Glutamatergic neuron (in vitro differentiated cells): ENCODE measurements at regions not wholly inside any gene's neighbourhood (a gene's known extent, or its start where the extent isn't known, plus 50 kb on each side); places are given as distances from the start of the nearest gene placed in this dataset.
"Not testable (repeated sequence)": the region's sequence is repeated elsewhere in the genome, so short reads cannot be mapped to it uniquely, and the experiment has no call there.

ENCODE experiments used
- DNase-seq: peaks from one replicate; pipeline ENCODE4 v3.0.0; 2022
- H3K27ac Mint-ChIP-seq: one replicate; pipeline ENCODE4 v1.8.0; 2020; ENCODE audit warnings: mild to moderate bottlenecking, mixed read lengths, inconsistent platforms; ENCODE audit not compliant: unreplicated experiment
- H3K27me3 Mint-ChIP-seq: one replicate; pipeline ENCODE4 v1.8.0; 2020; ENCODE audit warnings: mild to moderate bottlenecking, moderate library complexity, mixed read lengths, inconsistent platforms; ENCODE audit not compliant: unreplicated experiment
- H3K36me3 Mint-ChIP-seq: one replicate; pipeline ENCODE4 v1.8.0; 2020; ENCODE audit warnings: mild to moderate bottlenecking, mixed read lengths, inconsistent platforms; ENCODE audit not compliant: unreplicated experiment
- H3K4me1 Mint-ChIP-seq: one replicate; pipeline ENCODE4 v1.8.0; 2020; ENCODE audit warnings: mild to moderate bottlenecking, low read depth, mixed read lengths, inconsistent platforms; ENCODE audit not compliant: unreplicated experiment
- H3K4me3 Mint-ChIP-seq: one replicate; pipeline ENCODE4 v1.8.0; 2020; ENCODE audit warnings: mild to moderate bottlenecking, mixed read lengths, inconsistent platforms; ENCODE audit not compliant: unreplicated experiment
- H3K9me3 Mint-ChIP-seq: one replicate; pipeline ENCODE4 v1.8.0; 2020; ENCODE audit warnings: mild to moderate bottlenecking, moderate library complexity, mixed read lengths, inconsistent platforms; ENCODE audit not compliant: unreplicated experiment
- CTCF ChIP-seq: fragments of 200-600 bp; sonication (generic); IDR thresholded peaks from one replicate; pipeline ENCODE4 v1.5.0; 2021; ENCODE audit not compliant: partially characterized antibody, unreplicated experiment

GRCh38 chr15:84402856-84403608, 167.5 kb downstream of the GOLGA6L4 start:
- no peak for DNase-seq
- TF ChIP-seq CTCF = no peak

DNA sequence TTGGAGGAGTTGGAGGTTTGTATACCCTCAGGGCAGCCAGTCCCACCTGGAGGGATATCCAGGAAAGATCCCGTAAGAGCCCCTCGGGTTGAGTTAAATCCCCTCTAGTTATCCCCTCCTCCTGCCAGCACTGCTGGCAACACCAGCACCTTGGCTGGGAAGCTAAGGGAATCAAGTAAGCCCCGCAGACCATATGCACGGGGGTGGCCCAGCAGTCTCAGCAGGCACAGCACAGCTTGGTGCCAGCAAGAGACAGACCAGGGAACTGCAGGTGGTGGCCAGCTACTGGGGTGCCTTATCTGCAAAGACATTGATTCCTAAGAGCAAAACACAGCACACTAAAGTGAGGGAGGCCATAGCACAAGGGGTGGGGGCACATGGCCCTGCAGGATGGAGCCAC, 173.8 kb downstream of the GOLGA6L4 start:
- not testable (repeated sequence) for H3K9me3 Mint-ChIP-seq, H3K4me3 Mint-ChIP-seq, H3K27ac Mint-ChIP-seq, H3K4me1 Mint-ChIP-seq, H3K27me3 Mint-ChIP-seq, H3K36me3 Mint-ChIP-seq, DNase-seq

More at GRCh38 chr15:84402856-84403608, 167.5 kb downstream of the GOLGA6L4 start:
- H3K4me3 Mint-ChIP-seq = no peak overlapping the region
- peaks cover 5% of the 10 kb centered on the region for H3K36me3 Mint-ChIP-seq
- H3K4me1 Mint-ChIP-seq = no peaks in the 10 kb centered on the region
- peaks cover 5% of the 10 kb centered on the region for H3K9me3 Mint-ChIP-seq
- H3K27ac Mint-ChIP-seq = no peak overlapping the region
- peaks cover 9% of the 10 kb centered on the region for H3K27me3 Mint-ChIP-seq

DNA sequence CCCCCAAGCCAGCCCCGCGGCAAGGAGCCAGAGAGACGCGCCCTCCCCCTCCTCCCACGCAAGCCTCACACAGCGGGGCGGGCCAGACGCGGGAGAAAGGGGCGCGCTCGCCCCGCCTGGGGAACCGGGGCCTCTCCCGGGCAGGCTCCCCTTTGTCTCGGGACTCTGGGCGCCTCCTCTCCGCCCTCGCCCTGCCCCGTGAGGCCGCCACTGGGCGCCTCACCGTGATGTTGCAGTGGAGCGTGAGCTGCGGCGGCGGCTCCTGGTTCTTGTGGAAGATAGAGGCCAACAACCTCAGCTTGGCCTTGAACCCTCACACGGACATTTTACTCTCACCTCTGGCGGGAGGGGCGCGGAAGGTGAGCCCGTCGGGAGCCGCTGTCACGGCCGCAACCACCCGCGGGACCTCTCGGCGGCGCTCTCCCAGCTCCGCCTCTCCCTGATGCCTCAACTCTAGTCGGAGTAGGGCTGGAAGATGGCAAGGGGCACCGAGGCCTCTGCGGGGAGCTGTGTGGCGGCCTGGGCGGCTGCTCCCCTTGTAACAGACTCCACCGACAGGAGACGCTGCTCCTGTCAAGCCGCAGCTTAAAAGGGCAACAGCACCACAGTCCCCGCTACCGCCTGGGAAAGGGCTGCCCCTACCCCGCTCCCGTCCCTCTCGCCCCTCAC, 179.2 kb upstream of the ZSCAN2 start:
- not testable (repeated sequence) for H3K4me1 Mint-ChIP-seq, H3K4me3 Mint-ChIP-seq
- peak; percentile 20 for DNase-seq

GRCh38 chr15:84425327-84425726, 175.5 kb upstream of the ZSCAN2 start:
- DNase-seq, H3K4me1 Mint-ChIP-seq, H3K36me3 Mint-ChIP-seq, H3K27me3 Mint-ChIP-seq, H3K27ac Mint-ChIP-seq, H3K4me3 Mint-ChIP-seq, H3K9me3 Mint-ChIP-seq: not testable (repeated sequence)

More for the DNA sequence above, 179.2 kb upstream of the ZSCAN2 start:
- H3K27ac Mint-ChIP-seq, H3K27me3 Mint-ChIP-seq, H3K36me3 Mint-ChIP-seq, H3K9me3 Mint-ChIP-seq: not testable (repeated sequence)

DNA sequence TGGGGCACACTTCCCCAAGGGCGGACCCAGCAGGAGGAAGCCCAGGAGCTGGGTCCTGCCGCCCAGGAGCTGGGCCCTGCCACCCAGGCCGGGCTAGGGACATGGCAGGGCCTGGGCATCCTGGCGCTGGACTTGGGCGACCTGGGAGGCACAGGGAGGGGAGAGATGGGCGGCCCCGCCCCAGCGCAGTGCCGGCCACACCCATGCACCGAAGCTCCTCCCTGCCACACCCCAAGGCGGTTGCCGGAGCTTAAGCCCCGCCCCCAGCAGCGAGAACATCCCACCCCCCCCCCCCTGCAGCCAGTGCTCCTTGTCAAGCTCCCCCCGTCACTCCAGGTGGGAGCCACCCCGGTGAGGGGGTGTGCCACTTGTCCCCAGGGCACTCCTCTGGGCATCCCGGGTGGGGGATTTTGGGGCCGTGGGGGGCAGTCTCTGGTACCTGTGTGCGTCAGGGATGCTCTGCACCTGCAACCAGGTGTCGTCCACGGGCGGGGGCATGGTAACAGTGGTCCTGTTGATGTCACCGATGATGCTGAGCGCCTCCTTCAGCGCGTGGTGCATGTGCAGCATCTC, 127.4 kb upstream of the ZSCAN2 start:
- H3K4me3 Mint-ChIP-seq, H3K4me1 Mint-ChIP-seq, H3K27ac Mint-ChIP-seq, H3K9me3 Mint-ChIP-seq, H3K27me3 Mint-ChIP-seq, DNase-seq, H3K36me3 Mint-ChIP-seq: not testable (repeated sequence)

GRCh38 chr15:84476364-84477033, 124.3 kb upstream of the ZSCAN2 start:
- not testable (repeated sequence) for H3K4me1 Mint-ChIP-seq, H3K27ac Mint-ChIP-seq, H3K36me3 Mint-ChIP-seq, H3K4me3 Mint-ChIP-seq, DNase-seq, H3K27me3 Mint-ChIP-seq, H3K9me3 Mint-ChIP-seq

DNA sequence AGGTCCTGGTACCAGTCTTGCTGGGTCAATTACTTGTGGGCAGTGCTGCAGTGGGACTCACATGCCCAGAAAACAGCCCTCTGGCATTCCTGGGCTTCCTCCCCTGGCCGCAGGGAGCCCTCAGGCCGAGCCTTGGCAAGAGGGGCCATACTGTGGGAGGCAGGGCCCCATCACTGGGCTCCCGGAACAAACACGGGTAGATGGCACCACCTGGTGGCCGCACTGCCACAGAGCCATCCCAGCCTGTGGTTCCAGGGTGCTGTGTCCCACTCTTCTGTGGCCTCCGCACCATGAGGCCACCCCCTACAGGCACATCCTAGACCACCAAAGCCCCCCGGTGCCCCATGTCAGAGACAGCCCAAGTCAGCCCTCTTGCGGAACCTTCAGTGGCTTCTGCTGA, 123.3 kb upstream of the ZSCAN2 start:
- DNase-seq, H3K4me3 Mint-ChIP-seq, H3K27me3 Mint-ChIP-seq, H3K9me3 Mint-ChIP-seq, H3K36me3 Mint-ChIP-seq, H3K27ac Mint-ChIP-seq, H3K4me1 Mint-ChIP-seq: not testable (repeated sequence)

- not testable (repeated sequence) for H3K36me3 Mint-ChIP-seq, H3K27me3 Mint-ChIP-seq, H3K9me3 Mint-ChIP-seq, H3K4me1 Mint-ChIP-seq, H3K4me3 Mint-ChIP-seq, H3K27ac Mint-ChIP-seq, DNase-seq
Measured at GRCh38 chr15:84480174-84480681, 120.6 kb upstream of the ZSCAN2 start.

DNA sequence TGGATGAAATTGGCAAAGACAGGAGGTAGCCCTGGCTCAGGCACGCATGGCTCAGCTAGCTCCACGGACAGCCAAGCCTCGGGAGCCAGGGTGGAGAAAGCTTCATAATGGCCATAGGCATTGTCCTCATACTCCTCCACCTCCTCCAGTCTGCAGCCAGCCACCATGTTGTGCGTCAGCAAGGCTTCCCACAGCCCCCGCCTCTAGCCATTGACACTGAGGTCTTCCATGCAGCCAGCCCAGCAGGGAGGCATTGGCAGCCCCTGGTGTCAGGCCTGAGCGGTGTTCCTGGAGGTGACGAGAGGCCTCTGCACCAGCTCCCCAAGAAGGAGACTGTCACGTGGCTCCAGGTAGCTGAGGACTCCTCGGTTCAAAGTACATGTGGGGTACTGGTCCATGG, 117.0 kb upstream of the ZSCAN2 start:
- H3K9me3 Mint-ChIP-seq, H3K27ac Mint-ChIP-seq, H3K36me3 Mint-ChIP-seq, H3K4me1 Mint-ChIP-seq, H3K27me3 Mint-ChIP-seq, DNase-seq, H3K4me3 Mint-ChIP-seq: not testable (repeated sequence)

- not testable (repeated sequence) for H3K9me3 Mint-ChIP-seq, H3K36me3 Mint-ChIP-seq, H3K27ac Mint-ChIP-seq, H3K4me3 Mint-ChIP-seq, H3K4me1 Mint-ChIP-seq, H3K27me3 Mint-ChIP-seq
- peak; percentile 51 for DNase-seq
Measured at GRCh38 chr15:84500165-84500889, 100.5 kb upstream of the ZSCAN2 start.
